Liver (tissue), 8 donors: ENCODE measurements at regions not wholly inside any gene's neighbourhood (a gene's known extent, or its start where the extent isn't known, plus 50 kb on each side); places are given as distances from the start of the nearest gene placed in this dataset.

ENCODE experiments used
- DNase-seq: peaks from one replicate; pipeline ENCODE4 v3.0.0-alpha.2; 2017; ENCODE audit warnings: low spot score
- H3K27ac ChIP-seq, 2 donors: one replicate each; pipeline ENCODE4 v1.7.0; 2013; ENCODE audit warnings: inconsistent platforms in 2 of 2, low read length in 2 of 2, control low read depth in 1 of 2, low read depth in 1 of 2, mild to moderate bottlenecking in 1 of 2
- H3K27me3 ChIP-seq, 4 donors: one replicate each; pipeline versions ENCODE4 v1.6.1 to v1.7.0; 2013; ENCODE audit warnings: low read length in 3 of 4, inconsistent platforms in 1 of 4, mild to moderate bottlenecking in 1 of 4, moderate library complexity in 1 of 4; ENCODE audit not compliant: control insufficient read depth in 4 of 4, insufficient read depth in 4 of 4
- H3K36me3 ChIP-seq, 4 donors: one replicate each; pipeline versions ENCODE4 v1.6.1 to v1.7.0; 2013; ENCODE audit warnings: low read length in 3 of 4, mild to moderate bottlenecking in 3 of 4, low read depth in 1 of 4, moderate library complexity in 1 of 4; ENCODE audit not compliant: control insufficient read depth in 4 of 4, insufficient read depth in 3 of 4
- H3K4me1 ChIP-seq, 4 donors: one replicate each; pipeline versions ENCODE4 v1.6.1 to v1.7.0; 2013; ENCODE audit warnings: low read length in 3 of 4, mild to moderate bottlenecking in 3 of 4, moderate library complexity in 1 of 4; ENCODE audit not compliant: control insufficient read depth in 4 of 4, insufficient read depth in 4 of 4
- H3K4me3 ChIP-seq, 3 donors: one replicate each; pipeline versions ENCODE4 v1.6.1 to v1.7.0; 2013; ENCODE audit warnings: low read length in 3 of 3, control low read depth in 1 of 3, low read depth in 1 of 3, mild to moderate bottlenecking in 1 of 3
- H3K9ac ChIP-seq, 2 donors: one replicate each; pipeline ENCODE4 v1.7.0; 2013; ENCODE audit warnings: low read length in 2 of 2, mild to moderate bottlenecking in 2 of 2, moderate library complexity in 2 of 2, control low read depth in 1 of 2, low read depth in 1 of 2
- H3K9me3 ChIP-seq, 4 donors: one replicate each; pipeline versions ENCODE4 v1.6.1 to v1.7.0; 2013; ENCODE audit warnings: low read length in 3 of 4; ENCODE audit not compliant: control insufficient read depth in 4 of 4
- CTCF ChIP-seq: fragments of 150-350 bp; IDR thresholded peaks from 2 replicates; pipeline ENCODE4 v1.5.1; 2017; ENCODE audit warnings: improper control_type of control experiment, low read depth, low read length; ENCODE audit not compliant: missing input control
- EGR1 ChIP-seq, 2 donors: IDR thresholded peaks; 2 replicates each; pipeline ENCODE4 v1.6.1; 2016 to 2018; ENCODE audit warnings: antibody characterized with exemption in 2 of 2, low read depth in 2 of 2
- FOXA1 ChIP-seq: IDR thresholded peaks from 2 replicates; pipeline ENCODE4 v1.6.1; 2016; ENCODE audit warnings: antibody characterized with exemption
- FOXA2 ChIP-seq: IDR thresholded peaks from 2 replicates; pipeline ENCODE4 v1.6.1; 2016; ENCODE audit warnings: antibody characterized with exemption
- GABPA ChIP-seq, 2 donors: IDR thresholded peaks in 1 of 2; conservative IDR thresholded peaks in 1 of 2; 2 replicates each; pipeline ENCODE4 v1.6.1; 2016; ENCODE audit warnings: antibody characterized with exemption in 2 of 2, mild to moderate bottlenecking in 1 of 2, moderate library complexity in 1 of 2
- HNF4A ChIP-seq, 2 donors: conservative IDR thresholded peaks; 2 replicates each; pipeline ENCODE4 v1.6.1; 2016; ENCODE audit warnings: antibody characterized with exemption in 2 of 2, mild to moderate bottlenecking in 2 of 2
- JUND ChIP-seq, 2 donors: IDR thresholded peaks; 2 replicates each; pipeline ENCODE4 v1.6.1; 2016; ENCODE audit warnings: antibody characterized with exemption in 2 of 2
- MAX ChIP-seq: IDR thresholded peaks from 2 replicates; pipeline ENCODE4 v1.6.1; 2016; ENCODE audit warnings: antibody characterized with exemption
- NR2F2 ChIP-seq: IDR thresholded peaks from 2 replicates; pipeline ENCODE4 v1.6.1; 2016; ENCODE audit warnings: antibody characterized with exemption
- RAD21 ChIP-seq, 2 donors: IDR thresholded peaks; 2 replicates each; pipeline ENCODE4 v1.6.1; 2016; ENCODE audit warnings: antibody characterized with exemption in 2 of 2, mild to moderate bottlenecking in 2 of 2
- RXRA ChIP-seq, 2 donors: IDR thresholded peaks; 2 replicates each; pipeline ENCODE4 v1.6.1; 2017 to 2018; ENCODE audit warnings: antibody characterized with exemption in 2 of 2, mild to moderate bottlenecking in 1 of 2
- TAF1 ChIP-seq: conservative IDR thresholded peaks from 2 replicates; pipeline ENCODE4 v1.6.1; 2016; ENCODE audit warnings: antibody characterized with exemption, mild to moderate bottlenecking
- YY1 ChIP-seq: IDR thresholded peaks from 2 replicates; pipeline ENCODE4 v1.6.1; 2016; ENCODE audit warnings: antibody characterized with exemption, mild to moderate bottlenecking
- WGBS: extraction: QIAGEN DNeasy Blood & Tissue Kit; methylation state at CpG from one replicate; pipeline ENCODE4 v1.1.7; 2013; 5-methylcytosine and 5-hydroxymethylcytosine counted together
- TF ChIP-seq, protein P1 (sequence below): IDR thresholded peaks from 2 replicates; pipeline ENCODE4 v1.6.1; 2016; ENCODE audit warnings: antibody characterized with exemption
- TF ChIP-seq, protein P2 (sequence below): IDR thresholded peaks from 2 replicates; pipeline ENCODE4 v1.6.1; 2016; ENCODE audit warnings: antibody characterized with exemption
- TF ChIP-seq, protein P3 (sequence below): IDR thresholded peaks from 2 replicates; pipeline ENCODE4 v1.6.1; 2016; ENCODE audit warnings: antibody characterized with exemption, mild to moderate bottlenecking
- donor health status: healthy.
- donor health status: healthy.
- donor health status: healthy.
- donor health status: healthy.
- donor health status: healthy.

DNA sequence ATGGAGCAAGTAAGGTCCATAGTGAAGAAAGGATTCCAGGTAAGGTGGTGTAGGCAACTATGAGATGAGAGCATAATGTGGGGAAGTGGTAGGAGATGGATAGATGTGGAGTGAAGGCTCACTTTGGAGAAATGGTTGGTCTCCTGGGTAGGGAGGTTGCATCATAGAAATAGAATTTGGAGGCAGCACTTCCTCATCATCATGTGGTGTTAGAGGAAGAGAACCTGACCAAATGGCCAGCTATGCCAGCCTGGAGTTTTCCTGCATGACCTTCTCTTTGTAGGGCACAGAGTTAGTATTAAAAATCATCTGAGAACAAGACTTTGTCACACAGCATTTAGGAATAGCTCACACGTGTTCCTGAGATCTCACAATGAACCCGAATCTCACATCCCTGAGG lies 126.7 kb upstream of the CXCL12 start:
- H3K36me3 ChIP-seq, result no peaks in the 10 kb centered on the region
- DNase-seq, result no peak
- no peak overlapping the region for H3K27ac ChIP-seq
- WGBS, result 84% methylated on average over 2 of the region's 2 CpGs
- no peak overlapping the region for H3K9ac ChIP-seq
- no peaks in the 10 kb centered on the region for H3K9me3 ChIP-seq
- TF ChIP-seq, protein P1, sequence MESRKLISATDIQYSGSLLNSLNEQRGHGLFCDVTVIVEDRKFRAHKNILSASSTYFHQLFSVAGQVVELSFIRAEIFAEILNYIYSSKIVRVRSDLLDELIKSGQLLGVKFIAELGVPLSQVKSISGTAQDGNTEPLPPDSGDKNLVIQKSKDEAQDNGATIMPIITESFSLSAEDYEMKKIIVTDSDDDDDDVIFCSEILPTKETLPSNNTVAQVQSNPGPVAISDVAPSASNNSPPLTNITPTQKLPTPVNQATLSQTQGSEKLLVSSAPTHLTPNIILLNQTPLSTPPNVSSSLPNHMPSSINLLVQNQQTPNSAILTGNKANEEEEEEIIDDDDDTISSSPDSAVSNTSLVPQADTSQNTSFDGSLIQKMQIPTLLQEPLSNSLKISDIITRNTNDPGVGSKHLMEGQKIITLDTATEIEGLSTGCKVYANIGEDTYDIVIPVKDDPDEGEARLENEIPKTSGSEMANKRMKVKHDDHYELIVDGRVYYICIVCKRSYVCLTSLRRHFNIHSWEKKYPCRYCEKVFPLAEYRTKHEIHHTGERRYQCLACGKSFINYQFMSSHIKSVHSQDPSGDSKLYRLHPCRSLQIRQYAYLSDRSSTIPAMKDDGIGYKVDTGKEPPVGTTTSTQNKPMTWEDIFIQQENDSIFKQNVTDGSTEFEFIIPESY, result no peak
- TF ChIP-seq, protein P2, sequence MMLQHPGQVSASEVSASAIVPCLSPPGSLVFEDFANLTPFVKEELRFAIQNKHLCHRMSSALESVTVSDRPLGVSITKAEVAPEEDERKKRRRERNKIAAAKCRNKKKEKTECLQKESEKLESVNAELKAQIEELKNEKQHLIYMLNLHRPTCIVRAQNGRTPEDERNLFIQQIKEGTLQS, result no peak
- TF ChIP-seq RAD21 (IDR thresholded peaks at IDR 0.05) (no peak), TAF1 (no peak)
- H3K4me3 ChIP-seq, result no peak overlapping the region
- H3K4me1 ChIP-seq, result no peaks in the 10 kb centered on the region
- H3K27me3 ChIP-seq, result no peaks in the 10 kb centered on the region

DNA sequence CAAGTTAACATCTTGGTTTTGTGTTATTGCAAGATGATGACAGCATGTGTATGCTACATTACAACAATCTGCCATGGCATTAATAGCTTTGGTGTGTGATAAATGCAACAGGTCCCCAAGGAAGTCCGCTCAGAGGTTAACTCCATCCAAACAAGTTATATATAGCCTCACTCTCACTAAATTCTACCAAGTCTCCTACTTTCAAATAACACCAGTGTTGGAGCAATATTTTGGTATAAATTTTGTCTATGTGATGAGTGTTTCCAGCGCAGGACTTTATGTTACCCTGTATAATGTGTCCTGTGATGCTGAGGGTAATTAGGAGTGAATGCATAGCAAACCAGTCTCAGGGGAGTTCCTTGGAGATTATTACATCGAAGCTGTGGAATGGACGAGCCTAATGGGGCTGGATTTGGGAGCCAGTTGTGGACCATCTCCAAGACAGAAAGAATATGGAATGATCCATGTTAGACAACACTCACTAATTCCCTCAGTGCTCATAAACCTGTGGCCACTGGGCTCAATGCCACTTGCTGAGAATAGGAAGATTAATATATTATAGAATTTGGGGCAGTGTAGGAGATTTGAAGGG lies 127.6 kb upstream of the CXCL12 start:
- no peaks in the 10 kb centered on the region for H3K9me3 ChIP-seq
- H3K36me3 ChIP-seq, result no peaks in the 10 kb centered on the region
- H3K27ac ChIP-seq, result no peak overlapping the region
- H3K4me3 ChIP-seq, result no peak overlapping the region
- no peaks in the 10 kb centered on the region for H3K4me1 ChIP-seq
- WGBS, result 76% methylated on average over 4 of the region's 4 CpGs
- H3K9ac ChIP-seq, result no peak overlapping the region
- TF ChIP-seq CTCF (no peak), FOXA2 (no peak), YY1 (no peak), RXRA (IDR thresholded peaks at IDR 0.05) (no peak)
- no peak for DNase-seq
- H3K27me3 ChIP-seq, result no peaks in the 10 kb centered on the region

DNA sequence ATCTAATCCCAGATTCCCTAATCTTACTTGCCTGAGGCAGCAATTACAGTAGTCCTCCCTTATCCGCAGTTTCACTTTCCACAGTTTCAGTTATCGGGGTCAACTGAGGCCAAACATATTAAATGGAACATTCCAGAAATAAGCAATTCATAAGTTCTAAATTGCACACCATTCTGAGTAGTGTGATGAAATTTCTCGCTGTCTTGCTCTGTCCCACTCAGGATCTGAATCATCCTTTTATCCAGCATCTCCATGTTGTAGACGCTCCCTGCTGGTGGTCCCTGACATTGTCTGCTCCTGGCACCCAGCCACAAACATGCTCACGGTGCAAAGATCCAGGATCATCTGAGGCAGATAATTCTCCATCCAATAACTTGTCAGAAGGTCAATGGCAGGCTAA lies 128.7 kb upstream of the CXCL12 start:
- no peaks in the 10 kb centered on the region for H3K4me1 ChIP-seq
- H3K4me3 ChIP-seq, result no peak overlapping the region
- H3K9me3 ChIP-seq, result no peaks in the 10 kb centered on the region
- TF ChIP-seq GABPA (IDR thresholded peaks at IDR 0.05 in 1 of 2, conservative IDR thresholded peaks at IDR 0.05 in 1 of 2) (no peak), TAF1 (no peak), EGR1 (IDR thresholded peaks at IDR 0.05; ENCODE audit: low read depth in 2 of 2) (no peak), RAD21 (IDR thresholded peaks at IDR 0.05) (no peak), HNF4A (conservative IDR thresholded peaks at IDR 0.05) (no peak), FOXA1 (no peak), MAX (no peak), CTCF (no peak), YY1 (no peak), JUND (IDR thresholded peaks at IDR 0.05) (no peak), RXRA (IDR thresholded peaks at IDR 0.05) (no peak), NR2F2 (no peak)
- TF ChIP-seq, protein P3, sequence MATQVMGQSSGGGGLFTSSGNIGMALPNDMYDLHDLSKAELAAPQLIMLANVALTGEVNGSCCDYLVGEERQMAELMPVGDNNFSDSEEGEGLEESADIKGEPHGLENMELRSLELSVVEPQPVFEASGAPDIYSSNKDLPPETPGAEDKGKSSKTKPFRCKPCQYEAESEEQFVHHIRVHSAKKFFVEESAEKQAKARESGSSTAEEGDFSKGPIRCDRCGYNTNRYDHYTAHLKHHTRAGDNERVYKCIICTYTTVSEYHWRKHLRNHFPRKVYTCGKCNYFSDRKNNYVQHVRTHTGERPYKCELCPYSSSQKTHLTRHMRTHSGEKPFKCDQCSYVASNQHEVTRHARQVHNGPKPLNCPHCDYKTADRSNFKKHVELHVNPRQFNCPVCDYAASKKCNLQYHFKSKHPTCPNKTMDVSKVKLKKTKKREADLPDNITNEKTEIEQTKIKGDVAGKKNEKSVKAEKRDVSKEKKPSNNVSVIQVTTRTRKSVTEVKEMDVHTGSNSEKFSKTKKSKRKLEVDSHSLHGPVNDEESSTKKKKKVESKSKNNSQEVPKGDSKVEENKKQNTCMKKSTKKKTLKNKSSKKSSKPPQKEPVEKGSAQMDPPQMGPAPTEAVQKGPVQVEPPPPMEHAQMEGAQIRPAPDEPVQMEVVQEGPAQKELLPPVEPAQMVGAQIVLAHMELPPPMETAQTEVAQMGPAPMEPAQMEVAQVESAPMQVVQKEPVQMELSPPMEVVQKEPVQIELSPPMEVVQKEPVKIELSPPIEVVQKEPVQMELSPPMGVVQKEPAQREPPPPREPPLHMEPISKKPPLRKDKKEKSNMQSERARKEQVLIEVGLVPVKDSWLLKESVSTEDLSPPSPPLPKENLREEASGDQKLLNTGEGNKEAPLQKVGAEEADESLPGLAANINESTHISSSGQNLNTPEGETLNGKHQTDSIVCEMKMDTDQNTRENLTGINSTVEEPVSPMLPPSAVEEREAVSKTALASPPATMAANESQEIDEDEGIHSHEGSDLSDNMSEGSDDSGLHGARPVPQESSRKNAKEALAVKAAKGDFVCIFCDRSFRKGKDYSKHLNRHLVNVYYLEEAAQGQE, result no peak
- no peak overlapping the region for H3K27ac ChIP-seq
- H3K27me3 ChIP-seq, result no peaks in the 10 kb centered on the region
- no peak overlapping the region for H3K9ac ChIP-seq
- DNase-seq, result no peak
- H3K36me3 ChIP-seq, result no peaks in the 10 kb centered on the region
- WGBS, result 55% methylated on average over 5 of the region's 5 CpGs
